ENCODE measurements at regions not wholly inside any gene's neighbourhood (a gene's known extent, or its start where the extent isn't known, plus 50 kb on each side); places are given as distances from the start of the nearest gene placed in this dataset.

DNA sequence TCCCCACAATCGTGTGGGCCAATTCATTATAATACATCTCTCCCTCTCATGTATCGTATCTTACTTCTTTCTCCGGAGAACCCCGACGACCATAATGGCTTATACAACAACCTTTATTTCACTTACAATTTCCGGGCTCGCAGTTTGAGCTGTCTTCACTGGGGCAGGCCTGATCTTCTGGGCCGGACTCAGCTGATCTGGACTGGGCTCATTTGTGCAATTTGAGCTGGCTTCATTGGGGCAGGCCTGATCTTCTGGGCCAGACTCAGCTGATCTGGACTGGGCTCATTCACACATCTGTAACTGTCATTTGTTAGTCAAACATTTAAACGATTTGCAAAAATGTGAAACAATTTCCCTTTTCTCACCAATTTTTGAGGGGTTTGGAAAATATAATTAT lies 171.5 kb upstream of the FRG1 start:
- CTCF ChIA-PET = no interaction called here
- TF ChIP-seq, protein P1, sequence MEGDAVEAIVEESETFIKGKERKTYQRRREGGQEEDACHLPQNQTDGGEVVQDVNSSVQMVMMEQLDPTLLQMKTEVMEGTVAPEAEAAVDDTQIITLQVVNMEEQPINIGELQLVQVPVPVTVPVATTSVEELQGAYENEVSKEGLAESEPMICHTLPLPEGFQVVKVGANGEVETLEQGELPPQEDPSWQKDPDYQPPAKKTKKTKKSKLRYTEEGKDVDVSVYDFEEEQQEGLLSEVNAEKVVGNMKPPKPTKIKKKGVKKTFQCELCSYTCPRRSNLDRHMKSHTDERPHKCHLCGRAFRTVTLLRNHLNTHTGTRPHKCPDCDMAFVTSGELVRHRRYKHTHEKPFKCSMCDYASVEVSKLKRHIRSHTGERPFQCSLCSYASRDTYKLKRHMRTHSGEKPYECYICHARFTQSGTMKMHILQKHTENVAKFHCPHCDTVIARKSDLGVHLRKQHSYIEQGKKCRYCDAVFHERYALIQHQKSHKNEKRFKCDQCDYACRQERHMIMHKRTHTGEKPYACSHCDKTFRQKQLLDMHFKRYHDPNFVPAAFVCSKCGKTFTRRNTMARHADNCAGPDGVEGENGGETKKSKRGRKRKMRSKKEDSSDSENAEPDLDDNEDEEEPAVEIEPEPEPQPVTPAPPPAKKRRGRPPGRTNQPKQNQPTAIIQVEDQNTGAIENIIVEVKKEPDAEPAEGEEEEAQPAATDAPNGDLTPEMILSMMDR (IDR thresholded peaks at IDR 0.05; ENCODE audit: low read depth, low read length) = no peak
- no peak for DNase-seq (ENCODE audit: low read depth, low spot score)
- POLR2A ChIA-PET = no interaction called here
- Histone ChIP-seq H3K9me3 (ENCODE audit: control insufficient read depth, insufficient read depth, low read length) (peaks cover 44% of the 10 kb centered on the region), H3K4me3 (ENCODE audit: low read depth, low read length) (no peak overlapping the region), H3K27me3 (ENCODE audit: control insufficient read depth, insufficient read depth, low read length) (no peaks in the 10 kb centered on the region), H3K27ac (ENCODE audit: low read depth, low read length) (no peak overlapping the region)

DNA sequence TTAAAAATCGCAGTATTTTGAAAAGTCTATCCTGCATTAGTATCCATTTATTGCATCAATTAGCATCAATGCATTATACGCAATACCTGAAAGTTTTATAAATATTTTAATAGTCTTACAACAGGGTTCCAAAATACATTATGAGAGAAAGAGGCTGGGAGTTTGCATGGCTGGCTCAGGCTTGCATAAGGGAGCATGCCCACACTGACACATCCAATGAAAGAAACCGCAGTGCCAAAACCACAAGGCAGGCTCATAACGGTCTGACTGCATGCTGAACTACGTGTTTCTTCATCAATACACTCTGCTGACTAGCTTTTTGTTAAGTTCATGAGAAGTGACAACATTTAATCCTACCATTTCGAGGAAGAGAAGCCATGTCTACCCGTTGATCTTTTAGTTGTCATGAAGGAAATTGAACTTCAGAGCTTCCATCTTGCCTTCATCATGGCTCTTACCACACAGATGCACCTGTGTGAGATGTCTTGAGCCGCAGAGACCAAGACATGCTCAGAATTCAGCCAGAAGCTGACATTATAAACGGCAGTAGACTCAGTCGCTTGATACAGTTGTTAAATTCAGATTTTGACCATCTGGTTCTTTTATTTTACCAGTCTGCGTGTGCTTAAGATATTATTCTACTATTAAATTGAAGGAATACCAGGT lies 168.8 kb upstream of the FRG1 start:
- no peak overlapping the region for H3K27ac ChIP-seq (ENCODE audit: low read depth, low read length)
- H3K4me3 ChIP-seq (ENCODE audit: low read depth, low read length) = no peak overlapping the region
- ChIA-PET CTCF (no interaction called here), POLR2A (no interaction called here)
- no peak for DNase-seq (ENCODE audit: low read depth, low spot score)
- no peaks in the 10 kb centered on the region for H3K27me3 ChIP-seq (ENCODE audit: control insufficient read depth, insufficient read depth, low read length)
- TF ChIP-seq, protein P1 (IDR thresholded peaks at IDR 0.05; ENCODE audit: low read depth, low read length) = no peak
- peaks cover 27% of the 10 kb centered on the region for H3K9me3 ChIP-seq (ENCODE audit: control insufficient read depth, insufficient read depth, low read length)

DNA sequence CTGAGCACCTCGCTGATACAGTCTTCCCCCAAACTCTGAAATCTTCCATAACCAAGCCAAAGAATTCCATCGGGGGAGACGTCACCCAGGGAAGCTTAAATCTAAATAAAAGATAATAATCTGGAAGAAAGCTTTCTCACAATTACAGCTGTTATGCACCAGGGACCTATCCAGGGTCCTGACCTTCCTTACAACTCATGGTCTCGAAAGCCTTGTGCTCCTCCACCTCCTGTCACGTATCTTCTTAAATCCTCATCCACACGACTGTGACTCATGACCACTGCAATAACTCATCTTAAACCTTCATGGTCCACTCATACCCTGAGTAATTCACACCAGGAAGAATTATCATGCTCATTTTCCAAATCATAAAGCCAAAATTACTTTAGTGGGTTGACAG lies 166.8 kb upstream of the FRG1 start:
- ChIA-PET CTCF (no interaction called here), POLR2A (no interaction called here)
- DNase-seq (ENCODE audit: low read depth, low spot score) = no peak
- no peaks in the 10 kb centered on the region for H3K27me3 ChIP-seq (ENCODE audit: control insufficient read depth, insufficient read depth, low read length)
- TF ChIP-seq, protein P1 (IDR thresholded peaks at IDR 0.05; ENCODE audit: low read depth, low read length) = no peak
- H3K4me3 ChIP-seq (ENCODE audit: low read depth, low read length) = no peak overlapping the region
- peaks cover 23% of the 10 kb centered on the region for H3K9me3 ChIP-seq (ENCODE audit: control insufficient read depth, insufficient read depth, low read length)
- H3K27ac ChIP-seq (ENCODE audit: low read depth, low read length) = no peak overlapping the region

DNA sequence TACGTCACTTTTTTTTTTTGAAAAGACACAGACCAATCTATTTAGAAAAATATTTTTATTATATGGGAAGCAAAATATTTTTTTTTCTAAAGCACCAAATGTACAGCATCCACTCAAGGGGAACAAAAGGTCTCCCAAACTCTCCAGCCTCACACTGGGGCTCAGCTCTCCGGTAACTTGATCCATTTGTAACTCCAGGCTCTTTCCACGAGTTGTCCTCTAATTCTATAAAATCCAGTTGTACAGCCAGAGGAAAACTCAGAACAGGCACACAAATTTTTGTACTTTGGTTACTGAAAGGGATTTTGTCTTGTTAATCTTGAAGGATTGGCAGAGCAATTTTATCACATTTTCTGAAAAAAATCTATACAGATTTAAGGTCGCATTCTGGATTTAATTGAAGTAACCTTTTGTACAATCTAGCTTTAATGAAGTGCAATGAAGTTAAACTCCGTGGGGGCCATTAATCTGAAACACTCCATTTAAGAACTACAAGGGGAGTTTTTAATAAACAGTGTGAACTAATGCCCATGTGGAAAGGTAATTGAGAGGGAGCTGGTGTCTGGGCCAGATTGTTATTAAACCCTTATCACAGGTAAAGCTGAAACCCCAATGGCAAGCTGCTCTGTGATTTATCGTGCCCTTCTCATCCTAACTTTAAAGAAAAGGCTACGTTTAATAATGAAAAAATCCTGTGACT lies 161.2 kb upstream of the FRG1 start:
- no peaks in the 10 kb centered on the region for H3K27me3 ChIP-seq (ENCODE audit: control insufficient read depth, insufficient read depth, low read length)
- peaks cover 9% of the 10 kb centered on the region for H3K9me3 ChIP-seq (ENCODE audit: control insufficient read depth, insufficient read depth, low read length)
- ChIA-PET CTCF (no interaction called here), POLR2A (interaction anchor here (0.7 kb wide), 1 partner anchor 90 kb away, joined by 5 read pairs; no protein-coding TSS in a partner anchor)
- H3K4me3 ChIP-seq (ENCODE audit: low read depth, low read length) = no peak overlapping the region
- TF ChIP-seq, protein P1 (IDR thresholded peaks at IDR 0.05; ENCODE audit: low read depth, low read length) = no peak
- DNase-seq (ENCODE audit: low read depth, low spot score) = no peak
- H3K27ac ChIP-seq (ENCODE audit: low read depth, low read length) = no peak overlapping the region

DNA sequence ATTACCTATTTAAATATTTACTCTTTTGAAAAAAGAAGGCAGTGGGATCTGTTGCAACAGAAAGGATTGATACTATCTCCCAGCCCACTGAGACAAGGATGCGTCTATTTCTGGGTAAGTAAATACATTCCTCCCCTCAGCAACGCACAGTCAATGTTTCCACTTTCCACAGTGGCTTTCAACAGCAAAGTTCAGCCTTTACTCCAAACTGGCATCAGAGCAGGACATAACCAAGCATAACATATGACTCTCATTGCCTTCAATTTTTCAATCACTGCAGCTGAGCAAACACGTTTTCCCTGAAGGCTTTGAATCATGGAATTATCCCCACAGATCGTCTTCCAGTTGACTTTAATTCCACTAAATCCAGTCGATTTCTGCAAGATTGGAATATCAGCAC lies 160.3 kb upstream of the FRG1 start:
- Histone ChIP-seq H3K27ac (ENCODE audit: low read depth, low read length) (no peak overlapping the region), H3K4me3 (ENCODE audit: low read depth, low read length) (no peak overlapping the region), H3K27me3 (ENCODE audit: control insufficient read depth, insufficient read depth, low read length) (no peaks in the 10 kb centered on the region), H3K9me3 (ENCODE audit: control insufficient read depth, insufficient read depth, low read length) (peaks cover 13% of the 10 kb centered on the region)
- TF ChIP-seq, protein P1 (IDR thresholded peaks at IDR 0.05; ENCODE audit: low read depth, low read length) = no peak
- ChIA-PET POLR2A (no interaction called here), CTCF (no interaction called here)
- DNase-seq (ENCODE audit: low read depth, low spot score) = no peak

Measured in AG04450 (cell line).